NCI-H526 (cell line): ENCODE measurements at regions not wholly inside any gene's neighbourhood (a gene's known extent, or its start where the extent isn't known, plus 50 kb on each side); places are given as distances from the start of the nearest gene placed in this dataset.
A peak's percentile ranks its signal among the peaks of the same experiment; 100 is the strongest.
"Not testable (repeated sequence)": the region's sequence is repeated elsewhere in the genome, so short reads cannot be mapped to it uniquely, and the experiment has no call there.

Experiments used
- DNase-seq, 2 experiments: peaks; one replicate each; lab custom pipeline; 2025; lab: John Stamatoyannopoulos, UW

- DNase-seq = not testable (repeated sequence)
These were observed 145.6 kb upstream of the LMCD1 start for GRCh38 chr3:8356066-8356465.

- no peak for DNase-seq
These were observed 143.8 kb upstream of the LMCD1 start for GRCh38 chr3:8357859-8358258.

DNA sequence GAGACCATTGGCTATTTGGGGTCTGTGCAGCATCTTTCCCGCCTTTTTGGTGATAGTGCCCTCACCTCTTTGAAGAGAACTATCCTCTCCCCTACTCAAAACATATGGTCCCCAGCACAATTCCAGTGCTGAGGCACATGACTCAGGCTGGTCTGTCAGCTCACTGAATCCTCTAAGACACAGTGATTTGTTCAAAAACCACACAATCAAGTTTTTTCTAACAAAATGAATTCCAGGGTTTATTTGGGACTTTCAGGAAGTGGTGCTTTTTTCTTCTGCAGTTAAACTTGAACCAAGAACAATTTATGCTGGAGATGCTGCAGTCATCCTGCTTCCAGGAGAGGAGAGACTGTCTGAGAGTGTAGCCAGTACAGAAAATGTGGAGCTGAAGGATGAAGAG is 142.5 kb upstream of the LMCD1 start:
- no peak for DNase-seq

DNA sequence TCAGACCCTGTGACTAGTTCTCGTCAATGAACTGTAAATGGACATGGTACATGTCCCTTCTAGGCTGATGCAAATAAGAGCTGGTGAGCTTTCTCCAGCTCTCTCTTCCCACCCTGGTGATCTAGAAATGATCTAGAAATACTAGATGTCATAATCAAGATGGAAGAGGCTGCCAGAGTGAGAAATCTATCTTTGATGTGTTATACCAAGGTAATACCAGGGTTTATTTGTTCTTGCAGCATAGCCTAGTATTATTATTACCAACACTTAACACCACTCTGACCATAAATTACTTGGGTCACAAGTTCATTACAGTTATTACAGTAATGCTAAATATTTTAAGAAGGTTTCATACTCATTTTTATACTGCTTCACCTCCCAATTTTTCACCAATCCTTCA is 138.4 kb upstream of the LMCD1 start:
- DNase-seq = no peak

DNA sequence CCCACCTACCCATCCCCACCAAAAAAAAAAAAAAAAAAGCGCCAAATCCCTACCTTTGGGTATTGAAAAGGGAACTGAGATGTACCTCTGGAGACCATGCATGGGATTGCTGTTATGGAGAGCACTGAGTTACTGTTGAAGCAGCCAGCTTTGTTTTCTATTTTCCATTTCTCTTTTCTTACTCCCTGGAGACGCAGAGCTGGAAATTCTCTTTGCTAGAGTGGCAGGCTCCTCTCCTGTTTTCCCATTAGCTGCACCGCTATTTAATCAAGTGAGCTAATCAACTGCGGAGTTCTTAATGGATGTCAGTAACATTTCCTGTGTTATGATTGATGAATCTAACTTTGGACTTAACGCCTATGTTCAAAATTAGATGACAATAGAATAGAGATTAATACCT is 136.1 kb upstream of the LMCD1 start:
- DNase-seq = no peak

GRCh38 chr3:8366219-8366810 is 135.3 kb upstream of the LMCD1 start:
- DNase-seq = no peak

DNA sequence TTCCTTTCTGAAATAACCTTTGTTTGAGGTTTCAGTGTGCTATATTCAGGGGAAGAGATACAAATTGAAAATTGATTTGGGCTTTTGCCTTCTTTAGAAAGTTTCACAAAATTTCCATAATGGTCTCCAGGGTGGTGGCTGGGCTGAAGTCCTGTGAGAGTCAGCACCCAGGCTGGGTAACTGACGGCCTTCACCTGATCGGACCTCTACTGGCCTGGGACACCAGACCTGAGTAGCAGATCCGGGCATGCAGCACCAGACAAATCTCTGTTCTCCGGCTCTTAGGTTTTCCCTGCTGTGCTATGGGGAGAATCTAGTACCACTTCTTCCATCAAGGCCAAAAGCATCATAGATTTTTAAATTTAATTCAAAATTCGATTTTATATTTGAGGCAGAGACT is 133.0 kb upstream of the LMCD1 start:
- DNase-seq = no peak

GRCh38 chr3:8369638-8370037 is 132.0 kb upstream of the LMCD1 start:
- no peak for DNase-seq

- no peak for DNase-seq
These were observed 130.5 kb upstream of the LMCD1 start for GRCh38 chr3:8371085-8371551.

GRCh38 chr3:8371960-8372463 is 129.6 kb upstream of the LMCD1 start:
- peak in 1 of 2 experiments; percentile 14 for DNase-seq

GRCh38 chr3:8380904-8381704 is 120.5 kb upstream of the LMCD1 start:
- no peak for DNase-seq

GRCh38 chr3:8385848-8386620 is 115.6 kb upstream of the LMCD1 start:
- no peak for DNase-seq

DNA sequence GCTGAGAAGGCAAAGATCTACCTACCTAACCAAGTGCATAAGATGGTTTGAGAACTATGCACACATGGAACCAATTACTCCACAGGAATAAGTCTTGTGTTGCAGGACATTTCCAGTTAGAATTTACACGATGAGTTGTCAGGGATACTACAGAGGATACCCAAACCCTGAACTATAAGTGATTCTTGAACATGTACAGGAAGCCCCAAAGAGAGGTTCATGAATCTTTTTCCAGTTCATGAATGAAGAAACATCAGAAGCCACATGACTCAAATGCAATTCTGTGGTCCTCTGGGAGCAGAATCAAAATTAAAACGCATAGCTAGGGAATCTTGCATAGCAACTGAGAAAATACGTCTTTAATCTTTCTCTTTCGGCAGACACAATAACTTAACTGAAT is 114.1 kb upstream of the LMCD1 start:
- DNase-seq = no peak

GRCh38 chr3:8399686-8400085 is 101.9 kb upstream of the LMCD1 start:
- DNase-seq = no peak

DNA sequence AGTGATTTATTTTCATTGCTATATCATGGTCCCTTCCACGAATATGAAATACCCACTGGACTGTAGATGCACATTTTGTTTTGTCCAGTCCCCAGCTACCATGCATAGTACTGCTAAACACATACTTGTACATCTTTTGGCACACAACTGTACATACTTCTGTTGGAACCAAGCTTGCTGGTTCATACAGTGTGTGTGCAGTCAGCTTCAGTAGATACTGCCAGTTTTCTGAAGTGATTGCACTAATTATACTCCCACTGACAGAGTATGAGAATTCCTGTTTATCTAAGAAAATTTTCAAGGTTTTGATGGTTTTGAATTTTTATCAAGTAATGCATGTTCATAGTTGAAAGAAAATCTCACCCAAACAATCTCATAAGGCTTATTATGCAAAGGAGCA is 100.7 kb upstream of the LMCD1 start:
- no peak for DNase-seq

DNA sequence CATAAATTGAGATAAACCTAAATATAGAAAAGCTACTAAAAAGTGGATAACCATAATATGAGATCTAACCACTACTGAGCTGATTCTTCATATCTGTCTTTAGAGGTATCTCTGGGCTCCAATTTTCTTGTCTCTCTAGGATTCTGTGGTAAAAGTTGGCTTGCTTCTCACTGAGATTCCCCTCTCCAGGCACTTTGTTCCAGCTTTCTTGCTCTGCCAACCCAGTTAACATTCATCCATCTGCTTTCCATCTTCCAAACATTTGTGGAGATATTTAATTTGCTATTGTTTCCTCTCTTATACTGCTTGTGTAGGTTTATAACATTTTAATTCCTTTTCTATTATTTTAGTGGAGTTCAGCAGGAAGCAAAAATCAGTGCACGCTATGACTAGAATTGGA is 97.6 kb upstream of the LMCD1 start:
- DNase-seq = no peak

DNA sequence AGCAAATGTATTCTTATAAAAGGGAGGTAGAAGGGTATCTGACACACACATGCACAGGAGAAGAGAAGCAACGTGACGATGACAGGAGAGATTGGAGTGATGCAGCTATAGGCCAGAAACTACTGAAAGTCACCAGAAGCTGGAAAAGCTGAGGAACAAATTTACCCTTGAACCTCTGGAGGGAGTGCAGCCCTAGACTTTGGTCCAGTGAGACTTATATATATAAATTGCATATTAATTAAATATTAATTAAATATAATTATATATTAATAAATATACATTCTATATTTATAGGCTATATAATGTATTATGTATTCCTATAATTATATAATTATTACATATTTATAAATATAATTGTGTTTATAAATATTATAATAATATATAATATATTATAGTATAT is 96.5 kb upstream of the LMCD1 start:
- DNase-seq = no peak

- DNase-seq = no peak
These were observed 95.1 kb upstream of the LMCD1 start for GRCh38 chr3:8406479-8406878.

DNA sequence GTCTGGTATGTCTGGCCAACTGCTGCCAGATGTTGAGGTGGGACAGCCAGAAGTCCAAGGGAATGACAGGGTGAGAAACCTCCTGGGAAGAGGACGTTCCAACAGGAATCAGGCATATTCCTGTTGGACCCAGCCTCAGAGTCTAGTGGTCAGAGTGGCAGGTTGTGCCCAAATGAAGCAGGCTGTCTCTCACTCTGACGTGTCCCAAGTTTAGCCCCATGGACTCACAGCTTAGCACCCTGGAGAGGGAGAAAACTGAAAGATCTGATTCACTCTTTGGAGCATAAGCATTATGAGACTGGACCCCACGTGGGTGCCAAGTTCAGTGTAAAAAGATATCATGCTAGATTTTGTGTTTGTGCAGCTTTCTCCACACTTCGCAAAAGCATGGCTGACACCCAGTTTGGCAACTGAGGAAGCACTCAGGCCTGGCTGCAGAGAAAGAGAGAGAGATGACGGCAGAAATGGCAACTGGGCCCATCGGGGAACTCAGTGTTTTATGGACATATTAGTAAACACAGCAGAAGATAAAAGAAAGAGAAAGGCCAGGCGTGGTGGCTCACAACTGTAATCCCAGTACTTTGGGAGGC is 88.2 kb upstream of the LMCD1 start:
- no peak for DNase-seq

DNA sequence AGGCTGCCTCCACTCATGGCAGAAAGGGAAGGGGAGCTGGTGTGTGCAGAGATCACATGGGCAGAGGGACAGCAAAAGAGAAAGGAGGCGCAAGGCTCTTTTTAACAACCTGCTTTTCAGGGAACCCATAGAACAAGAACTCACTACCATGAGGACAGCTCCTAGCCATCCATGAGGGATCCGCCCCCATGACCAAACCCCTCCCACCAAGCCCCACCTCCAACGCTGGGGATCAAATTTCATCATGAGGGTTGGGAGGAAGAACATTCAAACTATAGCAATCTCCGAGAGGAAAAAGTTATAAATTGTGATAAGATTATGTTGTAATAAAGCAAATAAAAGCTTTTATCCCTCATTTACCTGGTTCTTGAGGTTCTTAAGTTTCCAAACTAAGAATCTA is 84.7 kb upstream of the LMCD1 start:
- peak in 1 of 2 experiments; percentile 16 for DNase-seq

- DNase-seq = no peak
These were observed 81.0 kb upstream of the LMCD1 start for GRCh38 chr3:8420612-8421011.

GRCh38 chr3:8421267-8421666 is 80.4 kb upstream of the LMCD1 start:
- peak in 1 of 2 experiments; percentile 35 for DNase-seq
